Psoas muscle (tissue), 7 donors: ENCODE measurements at regions not wholly inside any gene's neighbourhood (a gene's known extent, or its start where the extent isn't known, plus 50 kb on each side); places are given as distances from the start of the nearest gene placed in this dataset.

Source experiments
- ATAC-seq, 4 donors: fragments of 200-7000 bp; cut with Tn5 transposase; one replicate each; pipeline ENCODE4 v1.9.1; 2020; ENCODE audit warnings: moderate library complexity in 3 of 4, mild to moderate bottlenecking in 2 of 4
- DNase-seq, 2 donors: peaks; one replicate each; pipeline ENCODE4 v3.0.0-alpha.2; 2020
- H3K27ac ChIP-seq: fragments of 200-600 bp; one replicate; pipeline ENCODE4 v1.8.0; 2022
- H3K27me3 ChIP-seq, 3 donors: fragments of 200-600 bp in 1 of 3; one replicate each; pipeline versions ENCODE4 v1.6.1 to v1.8.0; 2013 to 2022; ENCODE audit warnings: low read length in 2 of 3, mild to moderate bottlenecking in 2 of 3, moderate library complexity in 1 of 3; ENCODE audit not compliant: insufficient read depth in 3 of 3
- H3K36me3 ChIP-seq, 2 donors: fragments of 200-600 bp in 1 of 2; one replicate each; pipeline versions ENCODE4 v1.6.1 to v1.8.0; 2013 to 2022; ENCODE audit warnings: low read depth in 1 of 2, mild to moderate bottlenecking in 1 of 2, moderate library complexity in 1 of 2; ENCODE audit not compliant: insufficient read depth in 1 of 2
- H3K4me1 ChIP-seq: fragments of 200-600 bp; one replicate; pipeline ENCODE4 v1.8.0; 2022
- H3K4me3 ChIP-seq: fragments of 200-600 bp; one replicate; pipeline ENCODE4 v1.8.0; 2022; ENCODE audit warnings: mild to moderate bottlenecking
- H3K9me3 ChIP-seq: fragments of 200-600 bp; one replicate; pipeline ENCODE4 v1.8.0; 2022
- CTCF ChIP-seq: fragments of 200-600 bp; IDR thresholded peaks from one replicate; pipeline ENCODE4 v1.8.0; 2022; ENCODE audit warnings: antibody characterized with exemption
- WGBS, 3 donors: extraction: QIAGEN DNeasy Blood & Tissue Kit; methylation state at CpG; one replicate each; pipeline versions ENCODE4 v1.1.6 to v1.1.7; 2013; 5-methylcytosine and 5-hydroxymethylcytosine counted together
- intact Hi-C, 2 donors: fragments of 100-400 bp; cut with DNase I; formaldehyde crosslinking; loops; one replicate each; pipeline versions ENCODE4 v1.11.0 to v1.14.2; 2022
- donor health status: healthy with polysubstance abuse.
- donor health status: DM: no; HTN: no; CAD: no; lungs with moderate emphysema.
- donor health status: Bipolar disorder and iron deficiency.
- donor health status: healthy.
- donor health status: DM: yes; HTN: yes; CAD: no.
- donor health status: DM: no; HTN: no; CAD: no.
- donor health status: DM: yes; HTN: yes; CAD: no.

GRCh38 chr18:39346916-39347315 lies 1781.3 kb upstream of the CELF4 start:
- no peak for TF ChIP-seq CTCF
- Histone ChIP-seq H3K27me3 (no peaks in the 10 kb centered on the region), H3K4me3 (no peak overlapping the region), H3K9me3 (no peaks in the 10 kb centered on the region), H3K27ac (no peak overlapping the region), H3K36me3 (no peaks in the 10 kb centered on the region), H3K4me1 (no peaks in the 10 kb centered on the region)
- ATAC-seq, result no peak
- intact Hi-C loops, result no loop called here
- 95 to 100% (median 95%) methylated on average over 1 of the region's 1 CpG for WGBS, 3 donors
- DNase-seq, result no peak

GRCh38 chr18:39345321-39345720 lies 1779.7 kb upstream of the CELF4 start:
- H3K4me1 ChIP-seq, result no peaks in the 10 kb centered on the region
- ATAC-seq (no peak), DNase-seq (no peak)
- 85 to 89% (median 87%) methylated on average over 2 of the region's 2 CpGs for WGBS, 3 donors
- no peak overlapping the region for H3K4me3 ChIP-seq
- intact Hi-C loops, result no loop called here
- H3K27ac ChIP-seq, result no peak overlapping the region
- no peaks in the 10 kb centered on the region for H3K36me3 ChIP-seq
- H3K27me3 ChIP-seq, result no peaks in the 10 kb centered on the region
- no peak for TF ChIP-seq CTCF
- no peaks in the 10 kb centered on the region for H3K9me3 ChIP-seq

- Histone ChIP-seq H3K27me3 (no peaks in the 10 kb centered on the region), H3K4me1 (no peaks in the 10 kb centered on the region)
- intact Hi-C loops, result no loop called here
Observed at GRCh38 chr18:39344487-39344886, 1778.9 kb upstream of the CELF4 start.

GRCh38 chr18:39341129-39341528 lies 1775.5 kb upstream of the CELF4 start:
- H3K36me3 ChIP-seq, result no peaks in the 10 kb centered on the region
- no peak for DNase-seq
- peaks cover 0 to 2% (median 0%) of the 10 kb centered on the region in 3 donors for H3K27me3 ChIP-seq
- no peak for TF ChIP-seq CTCF
- no peak for ATAC-seq
- no peaks in the 10 kb centered on the region for H3K9me3 ChIP-seq
- H3K27ac ChIP-seq, result no peak overlapping the region
- WGBS, 3 donors, result 80 to 86% (median 85%) methylated on average over 2 of the region's 2 CpGs
- intact Hi-C loops, result no loop called here
- H3K4me3 ChIP-seq, result no peak overlapping the region
- H3K4me1 ChIP-seq, result no peaks in the 10 kb centered on the region

More at GRCh38 chr18:39344487-39344886, 1778.9 kb upstream of the CELF4 start:
- TF ChIP-seq CTCF, result no peak
- H3K9me3 ChIP-seq, result no peaks in the 10 kb centered on the region
- DNase-seq, result no peak
- no peak for ATAC-seq
- H3K36me3 ChIP-seq, result no peaks in the 10 kb centered on the region
- WGBS, 3 donors, result 90 to 94% (median 94%) methylated on average over 5 of the region's 5 CpGs
- H3K27ac ChIP-seq, result no peak overlapping the region
- no peak overlapping the region for H3K4me3 ChIP-seq

DNA sequence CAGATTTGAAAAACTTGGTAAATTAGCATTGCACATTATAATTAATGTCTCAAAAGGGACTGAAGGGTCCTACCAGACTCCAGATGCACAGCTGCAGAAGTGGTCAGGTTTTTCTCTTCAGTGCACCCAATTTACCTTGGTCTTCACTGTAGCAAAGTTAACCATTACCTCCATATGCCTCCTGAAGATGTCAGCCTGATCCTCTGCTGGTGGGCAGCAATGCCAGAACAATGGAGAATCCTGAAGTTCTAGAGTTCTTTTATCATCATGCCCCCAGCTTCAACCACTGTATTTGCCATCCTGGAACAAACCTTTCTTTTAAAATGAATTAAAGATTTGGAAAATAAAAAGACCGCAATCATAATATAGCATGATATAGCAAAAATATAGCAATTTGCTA lies 1774.8 kb upstream of the CELF4 start:
- Histone ChIP-seq H3K27me3 (peaks cover 0 to 2% (median 0%) of the 10 kb centered on the region in 3 donors), H3K27ac (no peak overlapping the region), H3K9me3 (no peaks in the 10 kb centered on the region), H3K4me1 (no peaks in the 10 kb centered on the region), H3K36me3 (no peaks in the 10 kb centered on the region), H3K4me3 (no peak overlapping the region)
- intact Hi-C loops, result no loop called here
- DNase-seq (no peak), ATAC-seq (no peak)
- TF ChIP-seq CTCF, result no peak
- WGBS, 3 donors, result 39 to 98% (median 55%) methylated on average over 1 of the region's 1 CpG
